ENCODE measurements at regions not wholly inside any gene's neighbourhood (a gene's known extent, or its start where the extent isn't known, plus 50 kb on each side); places are given as distances from the start of the nearest gene placed in this dataset.

DNA sequence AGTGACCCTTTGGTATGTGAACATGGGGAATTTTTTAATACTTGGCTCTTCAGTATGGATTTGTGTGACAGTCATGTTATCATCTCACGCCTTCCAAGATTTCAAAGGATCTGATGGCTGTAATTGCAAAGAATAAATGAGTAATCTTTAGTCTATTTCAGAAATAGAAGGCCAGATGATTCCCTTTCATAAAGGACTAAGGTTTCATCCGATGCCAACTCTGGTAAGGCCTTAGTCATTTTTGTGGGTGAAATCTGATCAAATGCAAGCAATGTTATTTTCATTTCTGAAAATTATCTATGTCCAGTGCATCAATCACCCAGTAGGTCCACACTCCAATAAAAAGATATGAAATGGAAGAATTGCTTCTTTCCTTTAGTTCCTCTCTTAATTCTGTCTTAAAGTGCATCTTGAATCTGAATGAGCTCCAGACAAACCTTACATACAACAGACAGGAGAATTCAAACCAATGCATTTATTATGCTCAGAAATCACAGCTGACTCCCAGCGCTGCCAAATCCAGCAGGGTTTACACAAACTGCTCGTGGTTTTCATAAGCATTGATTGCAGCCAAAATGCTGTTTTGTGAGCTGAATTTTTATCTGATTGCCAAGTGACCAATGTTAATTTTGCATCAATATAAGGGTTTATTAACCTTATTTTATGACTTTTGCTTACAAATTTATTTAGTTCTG lies 565.2 kb upstream of the MARCKS start:
- peak; percentile 81 for DNase-seq

DNA sequence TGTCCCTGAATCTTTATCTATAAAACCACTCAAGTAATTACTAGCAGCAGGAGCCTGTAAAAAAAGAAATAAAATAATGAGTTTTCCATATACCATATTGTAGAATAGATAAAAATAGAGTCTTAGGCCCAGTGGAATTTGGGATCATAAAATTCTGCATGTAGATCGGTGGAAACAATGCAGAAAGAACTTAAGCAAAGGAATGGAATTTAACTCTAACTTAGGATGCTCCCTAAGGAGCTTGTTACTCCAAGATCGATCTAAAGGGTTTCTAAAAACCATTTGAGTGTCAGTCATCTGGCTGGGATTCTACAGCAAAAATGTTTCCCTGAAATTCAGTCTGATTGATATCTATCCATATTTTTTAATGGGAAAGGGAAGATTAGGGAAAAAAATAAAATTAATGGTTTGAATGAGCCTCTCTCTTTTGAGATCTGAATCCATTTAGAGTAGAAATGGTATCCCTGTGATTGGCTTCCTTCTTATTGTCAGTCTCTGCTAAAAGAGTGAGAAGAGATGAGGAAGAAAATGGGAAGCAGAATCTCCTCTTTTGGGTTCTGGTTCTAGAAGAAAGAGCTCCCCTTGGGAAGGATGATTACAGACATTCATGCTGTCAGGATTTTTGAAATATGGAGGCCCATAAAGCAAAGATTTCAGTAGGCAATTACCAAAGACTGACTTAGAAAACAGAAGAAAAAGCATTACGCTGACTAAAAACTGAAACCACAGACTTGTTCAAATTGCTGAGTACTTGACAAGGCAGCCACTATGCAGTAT lies 564.3 kb upstream of the MARCKS start:
- peak; percentile 74 for DNase-seq

- DNase-seq, result no peak
These were observed 563.8 kb upstream of the MARCKS start for GRCh38 chr6:113293423-113293740.

DNA sequence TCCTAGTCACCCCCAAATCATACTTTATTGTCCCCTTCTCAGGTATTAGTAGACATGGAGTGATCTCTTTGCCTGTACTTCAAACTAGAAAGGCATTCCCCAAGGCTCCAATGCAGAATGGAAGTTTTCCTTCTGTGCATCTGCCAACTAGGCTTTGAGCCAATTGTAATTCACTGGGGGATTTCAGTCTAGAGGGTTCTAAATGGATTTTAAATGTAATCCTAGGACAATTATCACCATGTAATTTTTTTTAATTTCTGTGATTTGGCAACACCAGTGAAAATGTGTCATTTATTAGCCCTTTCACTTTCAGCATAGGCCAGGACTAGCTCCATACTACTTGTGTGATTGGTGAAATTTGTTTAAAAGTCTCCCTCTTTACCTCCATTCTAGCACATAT lies 557.6 kb upstream of the MARCKS start:
- no peak for DNase-seq

GRCh38 chr6:113301651-113302050 lies 555.5 kb upstream of the MARCKS start:
- no peak for DNase-seq

- no peak for DNase-seq
These were observed 553.0 kb upstream of the MARCKS start for GRCh38 chr6:113304116-113304515.

DNA sequence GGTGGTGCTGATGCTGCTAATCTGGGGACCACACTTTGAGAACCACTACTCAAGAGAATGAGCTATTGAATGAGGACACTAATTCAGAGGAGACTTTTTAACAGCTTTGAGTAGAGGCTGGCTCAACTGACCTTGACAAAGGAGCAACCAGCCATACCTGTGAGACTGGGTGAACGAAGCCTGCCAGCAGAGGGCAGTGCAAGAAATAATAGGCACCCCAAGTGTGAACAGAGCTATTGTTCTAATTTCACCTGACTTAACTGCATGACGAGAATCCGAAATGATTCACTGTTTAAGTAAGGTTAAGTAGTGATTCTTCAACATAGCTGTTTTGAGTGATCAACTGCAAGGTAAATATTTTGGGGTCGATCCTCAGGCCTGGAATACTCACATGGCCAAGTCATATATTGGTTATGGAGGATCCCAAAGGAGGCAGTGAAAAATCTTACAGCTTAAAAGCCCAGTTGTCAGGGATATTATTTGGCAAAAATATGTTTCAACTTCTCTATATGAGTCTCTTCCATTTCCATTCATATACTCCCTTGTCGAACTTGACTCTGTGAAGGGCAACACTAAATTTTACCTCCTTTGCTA lies 550.5 kb upstream of the MARCKS start:
- DNase-seq, result no peak

DNA sequence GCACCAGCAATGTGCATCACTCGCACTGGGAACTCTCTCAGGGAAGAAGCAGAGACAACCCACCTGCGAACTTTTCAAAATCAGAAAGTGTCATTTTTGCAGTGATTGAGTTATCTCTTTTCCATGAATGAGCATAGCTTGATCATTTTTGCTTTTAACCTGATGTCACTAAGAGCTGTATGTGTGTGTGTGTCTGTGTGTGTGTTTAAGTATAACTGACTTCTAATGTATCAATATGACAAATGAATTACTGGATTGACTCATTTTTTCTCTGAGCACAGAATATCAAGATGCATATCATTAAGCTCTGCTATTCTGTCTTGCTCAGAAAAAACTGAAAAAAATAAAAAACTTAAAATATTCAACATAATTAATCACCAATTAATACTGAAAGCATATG lies 548.9 kb upstream of the MARCKS start:
- no peak for DNase-seq

DNA sequence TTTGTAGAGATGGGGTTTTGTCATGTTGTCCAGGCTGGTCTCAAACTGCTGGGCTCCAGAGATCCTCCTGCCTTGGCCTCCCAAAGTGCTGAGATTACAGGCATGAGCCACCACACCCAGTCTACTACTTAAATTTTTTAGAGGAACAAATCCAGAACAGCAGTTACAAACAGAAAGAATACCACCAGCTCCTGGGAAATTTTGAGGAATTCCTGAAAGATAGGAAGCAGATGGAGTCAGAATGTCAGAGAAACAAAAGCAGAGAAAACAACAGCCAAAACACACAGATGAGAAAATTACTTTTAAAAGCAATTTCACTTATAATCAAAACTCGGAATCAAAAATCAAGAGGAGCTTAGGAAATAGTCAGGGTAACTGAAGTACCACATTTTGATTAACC lies 543.3 kb upstream of the MARCKS start:
- no peak for DNase-seq

- DNase-seq, result peak; percentile 53
These were observed 542.0 kb upstream of the MARCKS start for GRCh38 chr6:113315165-113315564.

- no peak for DNase-seq
These were observed 541.3 kb upstream of the MARCKS start for GRCh38 chr6:113315879-113316278.

DNA sequence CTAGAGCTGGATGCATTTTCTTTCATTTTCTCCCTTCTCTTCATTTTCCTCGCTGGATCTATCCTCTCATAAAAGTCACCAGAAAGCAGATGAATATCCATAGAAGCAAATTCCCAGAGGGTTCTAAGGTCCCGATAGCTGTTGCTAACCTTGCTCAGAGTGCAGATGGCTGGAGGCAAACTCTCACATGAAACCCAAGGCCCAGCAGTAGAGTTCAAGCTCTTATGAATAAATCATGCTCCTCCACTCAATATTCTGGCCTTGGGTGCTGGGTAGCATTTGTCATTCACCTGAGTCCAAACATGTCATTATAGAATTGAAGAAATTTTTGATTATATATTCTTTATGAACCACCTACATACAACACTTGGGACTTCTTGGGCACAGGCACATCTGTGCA lies 539.7 kb upstream of the MARCKS start:
- no peak for DNase-seq

- no peak for DNase-seq
These were observed 539.1 kb upstream of the MARCKS start for GRCh38 chr6:113317891-113318574.

DNA sequence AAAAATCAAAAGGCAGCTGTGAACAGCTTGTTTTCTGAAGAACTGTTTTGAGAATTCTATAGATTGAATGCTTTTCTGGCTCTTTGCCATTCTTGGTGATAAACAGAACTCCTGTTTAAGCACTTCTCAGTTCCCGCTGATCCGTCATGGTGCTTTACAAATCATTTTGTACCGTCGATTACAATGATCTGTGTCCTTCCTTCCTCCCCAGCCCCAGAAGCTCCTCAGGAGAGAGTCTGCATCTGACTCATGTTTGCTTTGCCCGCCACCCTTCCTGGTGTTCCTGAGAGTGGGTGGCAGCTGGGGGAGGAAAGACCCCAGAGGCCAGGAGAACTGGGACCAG lies 538.6 kb upstream of the MARCKS start:
- no peak for DNase-seq

GRCh38 chr6:113320653-113321052 lies 536.5 kb upstream of the MARCKS start:
- DNase-seq, result no peak

- no peak for DNase-seq
These were observed 530.4 kb upstream of the MARCKS start for GRCh38 chr6:113326781-113327180.

DNA sequence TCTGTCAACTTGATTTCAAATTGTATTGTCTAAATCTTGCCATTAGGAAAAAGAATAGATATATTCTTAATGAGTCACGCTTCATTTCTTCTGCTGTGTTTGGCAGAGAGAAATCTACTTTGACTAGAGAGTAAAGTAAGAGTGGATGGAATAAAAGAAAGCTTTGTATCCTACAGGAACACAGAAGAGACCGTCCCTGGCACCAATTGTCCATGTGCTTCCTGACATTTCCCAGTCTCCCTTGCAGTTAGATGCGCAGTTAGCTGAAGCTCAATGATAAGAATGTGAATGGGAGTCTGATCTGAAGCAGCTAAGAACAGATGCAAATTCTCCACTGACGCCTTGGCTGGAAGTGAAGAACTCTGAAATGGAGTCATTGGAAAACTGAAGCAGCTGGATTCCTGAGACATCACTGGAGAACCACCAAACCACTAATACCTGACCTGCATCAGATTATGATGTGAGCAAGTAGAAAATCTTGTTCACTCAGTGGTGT lies 528.2 kb upstream of the MARCKS start:
- no peak for DNase-seq

- no peak for DNase-seq
These were observed 527.1 kb upstream of the MARCKS start for GRCh38 chr6:113329942-113330635.

GRCh38 chr6:113330636-113330946 lies 526.6 kb upstream of the MARCKS start:
- no peak for DNase-seq

DNA sequence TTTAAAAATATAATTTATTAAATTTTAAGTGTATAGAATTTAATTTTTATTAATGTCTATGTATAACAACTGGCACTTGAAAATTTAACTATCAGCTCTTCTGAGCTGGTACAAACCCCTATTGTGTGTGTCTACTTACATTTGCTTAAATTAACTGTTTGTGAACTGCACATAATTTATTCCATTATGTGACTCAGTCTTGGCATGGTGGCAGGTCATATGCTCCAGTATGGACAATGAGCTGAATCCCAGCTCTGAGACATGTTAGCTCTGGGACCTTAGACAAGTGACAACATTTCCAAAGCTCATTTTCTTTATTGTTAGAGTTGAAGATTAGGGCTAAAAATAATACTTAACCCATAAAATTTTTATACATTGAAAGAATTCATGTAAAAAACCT lies 526.1 kb upstream of the MARCKS start:
- no peak for DNase-seq

DNA sequence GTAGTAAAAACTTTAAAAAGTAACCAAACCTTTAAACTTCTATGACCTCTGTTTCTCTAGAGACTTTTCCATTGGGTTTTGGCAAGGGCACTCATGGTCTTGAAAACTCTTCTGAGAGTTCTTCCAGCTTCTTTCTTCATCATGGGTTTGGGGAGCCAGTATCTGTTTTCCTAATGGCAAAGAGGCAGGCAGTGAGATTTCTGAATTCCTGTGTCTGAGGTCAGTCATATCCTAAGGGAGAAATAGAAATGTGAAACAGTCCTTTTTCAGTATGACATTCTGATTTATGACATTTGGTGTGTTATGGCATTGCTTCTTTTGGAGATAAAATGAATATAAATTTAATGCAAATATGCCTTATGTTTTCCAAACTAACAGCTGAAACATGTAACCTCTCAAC lies 518.5 kb upstream of the MARCKS start:
- DNase-seq, result no peak

DNA sequence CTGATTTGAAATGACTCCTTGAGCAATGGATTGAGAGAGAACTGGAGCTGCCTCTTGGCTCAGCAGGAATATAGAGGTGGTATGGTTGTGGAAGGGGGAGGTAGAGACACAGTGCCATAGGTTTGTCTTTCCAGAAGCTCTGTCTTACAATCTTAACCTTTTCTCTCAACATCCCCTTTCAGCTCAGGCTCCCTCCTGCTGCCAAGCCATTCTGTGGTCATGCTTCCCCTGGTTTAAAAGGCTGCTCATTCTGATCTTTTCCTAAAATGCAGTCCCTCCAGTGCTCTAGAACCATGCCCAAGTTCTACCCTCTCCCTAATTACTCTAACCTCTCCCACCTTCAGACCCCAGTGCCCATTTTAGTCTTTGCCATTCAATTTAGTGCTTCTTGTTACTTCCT lies 517.9 kb upstream of the MARCKS start:
- DNase-seq, result no peak

Data from muscle of arm (tissue), 1 donor.